Central memory CD8-positive, alpha-beta T cell (primary cell): ENCODE measurements at regions not wholly inside any gene's neighbourhood (a gene's known extent, or its start where the extent isn't known, plus 50 kb on each side); places are given as distances from the start of the nearest gene placed in this dataset.

Source experiments
- ATAC-seq: fragments of 150-1000 bp; cut with Tn5 transposase; replicated peaks from 2 replicates; pipeline ENCODE4 v1.10.0; 2022; ENCODE audit warnings: mild to moderate bottlenecking, moderate FRiP score, moderate number of reproducible peaks; ENCODE audit not compliant: poor library complexity, severe bottlenecking; ENCODE audit errors: extremely low read depth
- DNase-seq, 2 donors: peaks; one replicate each; pipeline ENCODE4 v3.0.0; 2021; ENCODE audit warnings: low spot score in 2 of 2
- H3K27ac Mint-ChIP-seq: one replicate; pipeline ENCODE4 v1.8.0; 2022; ENCODE audit warnings: low read depth, mild to moderate bottlenecking, moderate library complexity, mixed read lengths
- H3K27me3 Mint-ChIP-seq: one replicate; pipeline ENCODE4 v1.8.0; 2022; ENCODE audit warnings: mixed read lengths
- H3K36me3 Mint-ChIP-seq: one replicate; pipeline ENCODE4 v1.8.0; 2022; ENCODE audit warnings: mild to moderate bottlenecking, moderate library complexity, mixed read lengths; ENCODE audit not compliant: insufficient read depth
- H3K4me1 Mint-ChIP-seq: one replicate; pipeline ENCODE4 v1.8.0; 2022; ENCODE audit warnings: mixed read lengths
- H3K4me3 Mint-ChIP-seq: one replicate; pipeline ENCODE4 v1.8.0; 2022; ENCODE audit warnings: mild to moderate bottlenecking, moderate library complexity, mixed read lengths
- H3K9me3 Mint-ChIP-seq: one replicate; pipeline ENCODE4 v1.8.0; 2022; ENCODE audit warnings: mixed read lengths

DNA sequence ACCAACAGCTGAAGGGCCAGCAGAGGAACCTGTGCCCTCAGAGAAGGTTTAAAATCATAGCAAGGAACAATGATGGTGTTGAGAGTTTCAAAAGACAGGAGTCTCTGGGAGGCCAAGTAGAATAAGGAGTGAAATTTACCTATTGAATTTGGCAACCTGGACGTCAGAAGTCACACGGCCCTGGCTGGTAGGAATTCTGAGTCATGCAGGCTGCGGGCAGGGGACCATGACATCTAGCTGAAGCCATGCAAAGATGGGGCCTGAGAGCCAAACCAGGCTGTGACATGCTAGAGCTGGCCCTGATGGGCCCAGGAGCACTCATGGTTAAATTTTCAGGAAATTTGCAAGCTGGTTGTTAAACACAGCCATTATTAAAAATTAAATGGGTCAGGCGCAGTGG, 64.0 kb upstream of the SNX9 start:
- H3K4me3 Mint-ChIP-seq: no peak overlapping the region
- peak overlapping the region; percentile 47 for H3K27ac Mint-ChIP-seq
- peaks cover 33% of the 10 kb centered on the region for H3K4me1 Mint-ChIP-seq
- peaks cover 26% of the 10 kb centered on the region for H3K27me3 Mint-ChIP-seq
- no peak for DNase-seq
- ATAC-seq: no peak
- H3K9me3 Mint-ChIP-seq: no peaks in the 10 kb centered on the region
- no peaks in the 10 kb centered on the region for H3K36me3 Mint-ChIP-seq

DNA sequence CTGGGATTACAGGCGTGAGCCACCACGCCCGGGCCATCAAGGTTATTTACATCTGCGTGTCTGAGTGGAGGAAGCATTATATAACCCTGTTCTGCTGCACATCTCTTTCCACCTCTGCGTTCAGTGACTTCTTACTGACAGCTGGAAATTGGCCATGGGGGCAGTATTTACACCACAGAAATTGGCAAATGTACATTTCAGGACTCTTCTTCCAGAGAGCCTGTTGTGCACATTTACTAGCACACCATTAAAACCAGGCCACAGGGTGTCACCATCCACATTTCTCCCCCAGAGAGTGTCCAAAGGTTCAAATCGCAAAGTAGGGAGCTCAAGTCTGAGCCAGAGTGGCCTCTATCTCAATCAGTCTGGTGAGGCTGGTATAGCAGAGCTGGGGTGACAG, 62.9 kb upstream of the SNX9 start:
- DNase-seq: no peak
- Mint-ChIP-seq H3K4me1 (peaks cover 44% of the 10 kb centered on the region), H3K36me3 (peaks cover 2% of the 10 kb centered on the region), H3K27me3 (peaks cover 15% of the 10 kb centered on the region), H3K9me3 (no peaks in the 10 kb centered on the region), H3K27ac (peak overlapping the region; percentile 45), H3K4me3 (no peak overlapping the region)
- no peak for ATAC-seq

DNA sequence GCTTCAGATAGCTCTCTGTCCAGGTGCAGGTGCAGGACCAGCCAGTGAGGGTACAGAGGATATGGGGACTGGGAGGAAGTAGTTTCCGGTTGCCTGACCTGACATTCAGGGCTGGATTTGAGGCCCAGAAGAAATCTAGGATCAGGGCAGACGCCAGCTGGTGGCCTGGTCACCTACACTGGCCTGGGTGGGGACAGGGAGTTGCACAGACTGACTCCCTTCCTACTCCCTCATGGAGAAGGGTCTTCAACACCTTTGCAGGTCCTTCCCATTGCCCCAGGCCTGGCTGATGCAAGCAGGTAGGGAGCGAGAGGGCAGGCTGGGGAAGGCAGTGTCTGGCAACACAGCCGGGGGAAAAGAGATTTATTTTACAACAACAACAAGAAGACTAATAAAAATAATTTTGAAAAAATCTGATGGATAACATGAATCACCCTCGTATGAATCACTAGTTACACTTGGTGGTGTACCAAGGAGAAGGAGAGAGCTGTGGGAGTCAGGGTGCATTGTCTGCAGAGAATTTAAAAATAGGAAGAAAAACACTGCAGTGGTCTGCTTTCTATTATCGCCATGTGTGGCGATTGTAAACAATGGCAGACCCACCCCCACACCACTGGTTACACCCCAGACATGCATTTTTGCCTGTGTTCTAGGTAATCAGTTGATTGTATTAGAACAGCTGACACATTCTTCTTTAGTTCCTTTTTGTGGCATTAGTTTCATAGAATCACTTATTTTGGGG, 62.3 kb upstream of the SNX9 start:
- peak overlapping the region; percentile 45 for H3K27ac Mint-ChIP-seq
- ATAC-seq: no peak

DNA sequence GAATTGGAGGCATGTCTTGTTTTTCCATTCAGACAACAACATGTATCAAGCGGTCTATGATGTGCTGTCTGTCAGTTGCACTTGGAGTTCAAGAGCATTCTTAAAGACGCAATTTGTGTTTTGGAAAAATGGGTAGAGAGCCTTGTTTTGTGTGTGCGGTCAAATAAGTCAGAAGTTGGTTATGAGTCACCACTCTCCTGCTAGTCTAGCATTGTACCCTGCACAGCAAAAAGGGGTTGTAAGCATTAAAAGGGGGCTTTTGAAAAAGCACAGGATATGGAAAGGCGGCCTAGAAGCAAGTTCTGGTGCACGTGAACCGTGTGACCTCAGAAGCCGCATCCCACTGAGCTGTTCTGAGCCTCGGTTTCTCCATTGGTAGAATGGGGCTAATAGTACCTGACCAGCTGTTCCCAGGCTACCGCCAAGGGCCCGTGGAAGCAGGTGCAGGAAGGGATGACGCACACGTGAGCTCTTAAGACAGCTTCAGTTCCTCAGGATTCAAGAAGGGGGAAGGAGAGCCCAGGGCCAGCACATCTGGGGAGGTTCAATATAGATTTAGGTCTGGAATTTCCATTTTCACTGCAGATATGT, 61.6 kb upstream of the SNX9 start:
- peaks cover 45% of the 10 kb centered on the region for H3K4me1 Mint-ChIP-seq
- peak overlapping the region; percentile 70 for H3K27ac Mint-ChIP-seq
- H3K4me3 Mint-ChIP-seq: peak overlapping the region; percentile 33
- DNase-seq (peak in 1 of 2 donors; percentile 31), ATAC-seq (peak; percentile 62)
- no peaks in the 10 kb centered on the region for H3K9me3 Mint-ChIP-seq
- H3K36me3 Mint-ChIP-seq: peaks cover 2% of the 10 kb centered on the region
- peaks cover 2% of the 10 kb centered on the region for H3K27me3 Mint-ChIP-seq

More for the DNA sequence above, 62.3 kb upstream of the SNX9 start:
- no peaks in the 10 kb centered on the region for H3K9me3 Mint-ChIP-seq
- H3K36me3 Mint-ChIP-seq: peaks cover 2% of the 10 kb centered on the region
- H3K27me3 Mint-ChIP-seq: peaks cover 9% of the 10 kb centered on the region
- DNase-seq: no peak
- peaks cover 45% of the 10 kb centered on the region for H3K4me1 Mint-ChIP-seq
- no peak overlapping the region for H3K4me3 Mint-ChIP-seq

DNA sequence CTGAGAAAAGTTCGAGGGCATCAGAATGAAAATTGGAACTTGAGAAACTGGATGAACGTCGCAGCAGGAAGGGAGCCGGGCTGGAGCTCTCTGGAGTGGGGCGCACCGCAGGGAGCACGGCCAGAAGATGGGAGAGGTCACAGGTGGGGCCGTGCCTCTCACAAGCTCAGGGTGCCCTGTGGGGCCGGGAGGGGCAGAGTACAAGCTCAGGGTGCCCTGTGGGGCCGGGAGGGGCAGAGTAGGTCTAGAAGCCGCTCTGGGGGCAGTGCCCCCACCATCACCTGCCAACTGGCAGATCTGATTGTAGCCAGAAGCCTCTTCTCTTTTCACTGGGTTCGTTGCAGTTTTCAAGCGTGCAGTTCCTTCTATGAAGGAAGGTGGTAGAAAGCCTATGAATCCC, 61.1 kb upstream of the SNX9 start:
- Mint-ChIP-seq H3K4me1 (peaks cover 45% of the 10 kb centered on the region), H3K4me3 (peak overlapping the region; percentile 33), H3K36me3 (peaks cover 2% of the 10 kb centered on the region)

DNA sequence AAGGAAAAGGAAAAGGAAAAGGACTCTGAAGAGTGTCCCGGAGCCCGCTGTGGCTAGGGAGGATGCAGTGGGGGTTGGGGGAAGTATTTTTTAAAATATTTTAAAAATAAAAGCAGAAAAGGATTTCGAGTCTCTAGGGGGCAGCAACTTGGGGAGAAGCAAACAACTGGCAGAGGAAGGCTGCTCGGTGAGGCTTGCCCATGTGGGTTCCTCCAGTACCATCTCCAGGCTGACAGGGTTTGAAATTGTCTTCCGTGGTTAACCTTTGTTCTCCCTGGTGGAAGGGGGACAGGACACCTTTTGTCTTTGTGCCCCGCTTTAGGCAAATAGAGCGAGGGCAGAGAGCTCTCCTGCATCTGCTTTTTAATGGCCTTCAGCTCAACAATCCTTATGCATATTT, 60.4 kb upstream of the SNX9 start:
- Mint-ChIP-seq H3K4me3 (no peak overlapping the region), H3K27ac (peak overlapping the region; percentile 42), H3K4me1 (peaks cover 45% of the 10 kb centered on the region), H3K27me3 (no peaks in the 10 kb centered on the region), H3K36me3 (peaks cover 2% of the 10 kb centered on the region), H3K9me3 (no peaks in the 10 kb centered on the region)
- ATAC-seq: no peak
- no peak for DNase-seq

More for the DNA sequence above, 61.1 kb upstream of the SNX9 start:
- no peak for DNase-seq
- ATAC-seq: no peak
- Mint-ChIP-seq H3K27me3 (no peaks in the 10 kb centered on the region), H3K27ac (peak overlapping the region; percentile 70), H3K9me3 (no peaks in the 10 kb centered on the region)

DNA sequence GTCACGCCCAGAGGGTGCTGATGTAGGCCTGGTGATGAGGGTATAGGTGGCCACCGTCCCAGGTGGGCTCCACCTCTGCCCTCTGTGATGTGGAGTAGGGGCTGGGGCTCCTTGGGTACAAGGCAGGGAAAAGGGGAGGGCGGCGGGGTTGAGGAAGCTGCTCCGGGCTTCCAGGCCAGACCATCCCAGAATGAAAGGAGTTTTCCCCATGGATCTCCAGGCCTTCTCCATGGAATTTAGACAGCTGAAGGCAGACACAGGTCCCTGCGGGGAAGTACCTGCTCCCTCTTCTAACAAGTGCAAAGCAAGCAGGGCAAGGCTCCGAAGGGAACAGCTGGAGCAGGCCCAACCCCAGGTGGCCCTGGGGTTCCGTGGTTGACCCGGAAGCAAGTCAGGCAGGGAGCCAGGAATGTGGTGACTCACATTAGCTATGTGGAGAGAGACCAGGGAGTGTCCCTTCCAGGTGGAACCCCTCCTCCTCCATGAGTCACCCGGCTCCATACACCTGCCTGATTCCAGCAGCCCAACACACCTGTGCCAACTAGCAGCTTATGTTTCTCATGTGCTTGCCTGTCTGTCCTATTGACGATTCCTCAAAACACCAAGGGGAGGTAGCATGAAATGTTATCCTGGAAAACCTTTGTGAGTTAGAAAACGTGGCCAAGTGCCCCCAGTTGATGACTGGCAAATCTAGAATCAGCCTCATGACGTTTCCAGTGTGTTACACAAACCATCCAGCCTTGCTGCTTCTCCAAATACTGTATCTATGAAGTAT, 59.7 kb upstream of the SNX9 start:
- Mint-ChIP-seq H3K27ac (peak overlapping the region; percentile 87), H3K4me3 (peak overlapping the region; percentile 73), H3K36me3 (peaks cover 2% of the 10 kb centered on the region), H3K27me3 (no peaks in the 10 kb centered on the region), H3K4me1 (peaks cover 45% of the 10 kb centered on the region), H3K9me3 (no peaks in the 10 kb centered on the region)
- DNase-seq (no peak), ATAC-seq (no peak)

DNA sequence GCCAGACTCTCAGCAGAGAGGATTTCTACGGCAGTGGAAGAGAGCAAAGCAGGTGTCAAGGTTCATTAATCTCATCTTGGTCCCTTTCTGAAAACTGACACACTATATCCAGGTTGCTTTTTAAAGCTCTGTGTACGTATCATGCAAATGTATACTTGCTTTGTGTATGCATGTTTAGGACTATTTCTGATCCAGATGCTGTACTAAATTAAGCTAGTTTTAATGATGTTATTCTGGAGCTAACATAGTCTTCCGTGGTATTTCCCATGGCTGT, 59.2 kb upstream of the SNX9 start:
- Mint-ChIP-seq H3K4me1 (peaks cover 45% of the 10 kb centered on the region), H3K36me3 (peaks cover 2% of the 10 kb centered on the region), H3K27ac (peak overlapping the region; percentile 87), H3K4me3 (peak overlapping the region; percentile 73), H3K27me3 (no peaks in the 10 kb centered on the region), H3K9me3 (no peaks in the 10 kb centered on the region)
- ATAC-seq: no peak
- no peak for DNase-seq

DNA sequence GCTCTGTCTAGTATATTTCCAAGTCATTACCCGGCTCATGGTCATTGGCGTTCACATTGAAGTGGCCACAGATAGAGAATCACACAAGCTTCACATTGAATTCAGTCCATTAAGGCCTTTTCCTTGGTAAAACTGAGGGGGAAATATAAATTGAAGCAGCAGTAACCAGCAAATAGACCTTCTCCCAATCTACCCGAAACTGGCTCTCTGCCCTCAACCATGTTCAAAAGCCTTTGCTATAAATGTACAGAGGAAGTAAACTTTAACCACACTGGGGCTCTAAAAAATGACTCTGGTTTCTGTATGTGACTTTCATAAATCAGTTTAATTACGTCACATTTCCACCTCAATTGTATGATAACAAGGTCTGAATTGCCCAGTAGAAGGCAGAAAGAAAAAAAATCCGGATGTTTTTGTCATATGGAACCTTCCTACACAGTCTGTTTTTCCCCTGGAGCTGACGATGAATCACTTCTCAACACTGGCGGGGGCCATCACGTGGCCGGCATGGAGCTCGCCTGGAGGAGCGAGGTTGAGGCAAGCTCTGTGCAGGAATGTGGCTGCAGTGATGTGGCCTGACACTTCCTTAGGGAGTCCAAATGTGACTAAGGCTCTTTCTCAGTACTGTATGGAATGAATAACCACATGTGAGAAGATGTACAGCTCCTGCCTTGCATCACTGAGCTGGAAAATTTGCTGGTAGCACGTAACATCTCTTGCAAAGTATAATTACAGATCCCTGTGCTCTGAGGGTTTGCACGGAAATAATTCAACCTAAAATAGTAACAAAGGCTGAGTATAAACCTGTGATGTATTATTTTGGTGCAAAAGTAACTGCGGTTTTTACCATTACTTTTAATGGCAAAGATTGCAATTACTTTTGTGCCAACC, 58.6 kb upstream of the SNX9 start:
- DNase-seq: peak; percentile 37 to 58
- Mint-ChIP-seq H3K36me3 (peaks cover 2% of the 10 kb centered on the region), H3K27ac (peak overlapping the region; percentile 87), H3K9me3 (no peaks in the 10 kb centered on the region), H3K27me3 (peaks cover 5% of the 10 kb centered on the region), H3K4me1 (peaks cover 45% of the 10 kb centered on the region), H3K4me3 (peak overlapping the region; percentile 73)
- ATAC-seq: peak; percentile 78

DNA sequence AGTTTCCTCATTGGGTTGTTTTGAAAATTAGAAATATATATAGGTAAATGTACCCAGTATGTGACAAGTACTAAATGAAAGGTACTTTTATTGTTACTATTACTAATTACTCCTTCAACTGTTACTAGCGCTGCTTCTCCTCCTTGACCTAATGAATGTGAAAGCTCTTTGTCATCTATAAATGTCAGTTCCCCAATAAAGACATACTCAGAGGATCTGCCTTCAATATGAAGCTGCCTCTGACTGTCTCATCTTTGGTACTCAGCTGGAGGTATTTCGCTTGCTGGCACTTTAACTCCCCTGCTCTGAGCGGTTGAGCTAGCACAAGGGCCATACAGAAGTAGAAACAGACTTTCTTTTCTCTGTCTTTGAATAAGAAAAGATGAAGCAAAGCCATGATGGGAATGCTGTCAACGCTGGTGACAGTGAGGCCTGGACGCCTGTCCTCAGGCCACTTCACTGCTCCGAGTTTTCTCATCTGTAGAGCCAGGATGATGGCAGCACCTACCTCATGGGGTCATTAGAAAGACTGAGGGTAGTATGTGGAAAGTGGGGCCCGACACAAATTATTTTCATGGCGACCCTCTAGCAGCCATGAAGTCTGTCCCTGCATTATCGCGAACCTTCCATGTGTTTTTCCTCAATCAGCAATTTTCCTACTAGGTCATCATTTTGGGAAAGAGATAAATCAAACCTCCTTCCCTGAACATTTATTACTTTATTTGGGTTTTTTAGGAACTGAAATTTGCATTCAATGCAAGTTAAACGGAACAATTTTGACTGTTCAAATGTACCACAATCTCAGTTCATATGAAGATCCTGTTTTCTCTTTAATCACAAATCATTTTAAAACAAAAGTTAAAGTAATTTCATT, 55.9 kb upstream of the SNX9 start:
- Mint-ChIP-seq H3K4me1 (peaks cover 29% of the 10 kb centered on the region), H3K36me3 (peaks cover 2% of the 10 kb centered on the region), H3K9me3 (no peaks in the 10 kb centered on the region), H3K27me3 (peaks cover 19% of the 10 kb centered on the region), H3K27ac (no peak overlapping the region), H3K4me3 (no peak overlapping the region)
- DNase-seq (no peak), ATAC-seq (no peak)

DNA sequence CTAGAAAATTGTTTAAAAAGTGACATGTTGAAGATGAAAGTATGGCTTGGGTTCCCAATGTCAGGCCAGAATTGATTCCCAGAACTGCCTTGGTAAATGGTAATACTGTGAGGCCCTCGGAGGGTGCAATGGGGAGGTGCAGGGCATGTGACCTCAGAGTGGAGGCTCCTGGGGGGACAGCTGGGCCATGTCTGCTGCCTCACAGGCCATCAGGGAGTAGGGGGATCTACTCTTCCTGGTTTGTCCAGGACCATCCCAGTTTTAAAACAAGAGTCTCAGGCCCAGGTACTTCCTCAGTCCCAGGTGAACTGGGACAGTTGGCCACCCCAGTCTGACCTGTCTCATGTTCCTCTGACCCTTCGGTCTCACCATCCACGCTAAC, 55.3 kb upstream of the SNX9 start:
- ATAC-seq: no peak

More for the DNA sequence above, 55.3 kb upstream of the SNX9 start:
- Mint-ChIP-seq H3K4me1 (peaks cover 22% of the 10 kb centered on the region), H3K36me3 (peaks cover 2% of the 10 kb centered on the region), H3K4me3 (no peak overlapping the region), H3K27me3 (peaks cover 25% of the 10 kb centered on the region), H3K27ac (no peak overlapping the region), H3K9me3 (no peaks in the 10 kb centered on the region)
- DNase-seq: no peak
